C4-2B (cell line): ENCODE measurements at regions not wholly inside any gene's neighbourhood (a gene's known extent, or its start where the extent isn't known, plus 50 kb on each side); places are given as distances from the start of the nearest gene placed in this dataset.

Source experiments
- ZFX ChIP-seq: fragments of 450-650 bp; IDR thresholded peaks from 2 replicates; pipeline ENCODE4 v1.6.1; 2017
- TF ChIP-seq, protein P1 (sequence below): fragments of 450-650 bp; conservative IDR thresholded peaks from 2 replicates; pipeline ENCODE4 v1.5.1; 2017; ENCODE audit warnings: mild to moderate bottlenecking

DNA sequence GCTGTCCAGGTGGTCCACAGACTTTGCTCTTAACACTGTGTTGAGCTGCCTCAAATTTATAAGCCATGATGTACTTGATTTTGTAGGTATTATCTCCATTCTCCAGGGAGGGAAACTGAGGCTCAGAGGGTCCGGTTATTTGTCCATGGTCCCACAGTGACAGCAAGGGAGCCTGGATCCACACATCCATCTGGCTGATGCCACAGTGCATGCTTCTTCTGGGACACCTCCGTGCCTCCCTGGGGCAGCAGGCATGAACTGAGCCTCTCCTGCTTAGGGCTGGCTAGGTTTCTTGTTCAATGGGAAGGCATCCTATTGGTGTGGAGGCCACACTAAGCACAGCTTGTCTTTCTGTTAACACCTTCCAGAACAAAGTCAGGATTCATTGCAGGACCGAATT, 317.3 kb downstream of the AJAP1 start:
- TF ChIP-seq, protein P1, sequence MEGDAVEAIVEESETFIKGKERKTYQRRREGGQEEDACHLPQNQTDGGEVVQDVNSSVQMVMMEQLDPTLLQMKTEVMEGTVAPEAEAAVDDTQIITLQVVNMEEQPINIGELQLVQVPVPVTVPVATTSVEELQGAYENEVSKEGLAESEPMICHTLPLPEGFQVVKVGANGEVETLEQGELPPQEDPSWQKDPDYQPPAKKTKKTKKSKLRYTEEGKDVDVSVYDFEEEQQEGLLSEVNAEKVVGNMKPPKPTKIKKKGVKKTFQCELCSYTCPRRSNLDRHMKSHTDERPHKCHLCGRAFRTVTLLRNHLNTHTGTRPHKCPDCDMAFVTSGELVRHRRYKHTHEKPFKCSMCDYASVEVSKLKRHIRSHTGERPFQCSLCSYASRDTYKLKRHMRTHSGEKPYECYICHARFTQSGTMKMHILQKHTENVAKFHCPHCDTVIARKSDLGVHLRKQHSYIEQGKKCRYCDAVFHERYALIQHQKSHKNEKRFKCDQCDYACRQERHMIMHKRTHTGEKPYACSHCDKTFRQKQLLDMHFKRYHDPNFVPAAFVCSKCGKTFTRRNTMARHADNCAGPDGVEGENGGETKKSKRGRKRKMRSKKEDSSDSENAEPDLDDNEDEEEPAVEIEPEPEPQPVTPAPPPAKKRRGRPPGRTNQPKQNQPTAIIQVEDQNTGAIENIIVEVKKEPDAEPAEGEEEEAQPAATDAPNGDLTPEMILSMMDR, result no peak
- TF ChIP-seq ZFX, result no peak
